Natural killer cell (primary cell): ENCODE measurements at regions not wholly inside any gene's neighbourhood (a gene's known extent, or its start where the extent isn't known, plus 50 kb on each side); places are given as distances from the start of the nearest gene placed in this dataset.
A peak's percentile ranks its signal among the peaks of the same experiment; 100 is the strongest.

ENCODE experiments used
- ATAC-seq, 3 donors: fragments of 150-1000 bp in 2 of 3; fragments of 200-7000 bp in 1 of 3; cut with Tn5 transposase; 1 replicate in 1 of 3; 2 replicates in 2 of 3; pipeline ENCODE4 v1.10.0; 2021; ENCODE audit warnings: mild to moderate bottlenecking in 2 of 3, moderate library complexity in 2 of 3
- DNase-seq, 2 donors: peaks; one replicate each; pipeline versions ENCODE4 v3.0.0 to v3.0.0-alpha.2; 2013 to 2021; ENCODE audit warnings: mixed read lengths in 1 of 2
- H3K27ac ChIP-seq: one replicate; pipeline ENCODE4 v1.5.1; 2013; ENCODE audit warnings: mild to moderate bottlenecking, low read length
- H3K27me3 ChIP-seq: one replicate; pipeline ENCODE4 v1.6.1; 2013; ENCODE audit warnings: low read length; ENCODE audit not compliant: control insufficient read depth, insufficient read depth
- H3K36me3 ChIP-seq: one replicate; pipeline ENCODE4 v1.6.1; 2013; ENCODE audit warnings: low read length; ENCODE audit not compliant: control insufficient read depth, insufficient read depth
- H3K4me1 ChIP-seq: one replicate; pipeline ENCODE4 v1.6.1; 2013; ENCODE audit warnings: low read length; ENCODE audit not compliant: control insufficient read depth, insufficient read depth
- H3K4me3 ChIP-seq: one replicate; pipeline ENCODE4 v1.5.1; 2013; ENCODE audit warnings: low read length
- H3K9me3 ChIP-seq: one replicate; pipeline ENCODE4 v1.6.1; 2013; ENCODE audit warnings: low read length; ENCODE audit not compliant: control insufficient read depth, insufficient read depth
- H3K27ac Mint-ChIP-seq, 2 donors: one replicate each; pipeline ENCODE4 v1.8.0; 2022; ENCODE audit warnings: mild to moderate bottlenecking in 2 of 2, mixed read lengths in 2 of 2, moderate library complexity in 1 of 2
- H3K27me3 Mint-ChIP-seq, 2 donors: one replicate each; pipeline ENCODE4 v1.8.0; 2022; ENCODE audit warnings: low read depth in 2 of 2, mixed read lengths in 2 of 2
- H3K36me3 Mint-ChIP-seq: one replicate; pipeline ENCODE4 v1.8.0; 2022; ENCODE audit warnings: mixed read lengths
- H3K4me1 Mint-ChIP-seq, 2 donors: one replicate each; pipeline ENCODE4 v1.8.0; 2022; ENCODE audit warnings: mixed read lengths in 2 of 2
- H3K4me3 Mint-ChIP-seq: one replicate; pipeline ENCODE4 v1.8.0; 2022; ENCODE audit warnings: mild to moderate bottlenecking, moderate library complexity, mixed read lengths
- H3K9me3 Mint-ChIP-seq, 2 donors: one replicate each; pipeline ENCODE4 v1.8.0; 2022; ENCODE audit warnings: mixed read lengths in 2 of 2
- WGBS: methylation state at CpG from one replicate; pipeline ENCODE4 v1.1.7; 2013; ENCODE audit warnings: missing lambda C conversion rate; ENCODE audit not compliant: insufficient coverage; 5-methylcytosine and 5-hydroxymethylcytosine counted together
- intact Hi-C: fragments of 100-400 bp; cut with micrococcal nuclease; formaldehyde crosslinking; loops from one replicate; pipeline ENCODE4 v1.14.2; 2022
- TF ChIP-seq, protein P1 (sequence below): fragments of 200-600 bp; IDR thresholded peaks from one replicate; pipeline ENCODE4 v1.8.0; 2022; ENCODE audit warnings: antibody characterized with exemption

GRCh38 chr12:42010715-42011114 is 134.0 kb downstream of the GXYLT1 start:
- Histone ChIP-seq H3K36me3 (no peaks in the 10 kb centered on the region), H3K4me3 (no peak overlapping the region), H3K4me1 (no peaks in the 10 kb centered on the region), H3K27ac (no peak overlapping the region), H3K9me3 (no peaks in the 10 kb centered on the region), H3K27me3 (no peaks in the 10 kb centered on the region)
- H3K36me3 Mint-ChIP-seq, result no peaks in the 10 kb centered on the region
- peaks cover 0 to 2% of the 10 kb centered on the region in 2 donors for H3K27me3 Mint-ChIP-seq
- no peak overlapping the region for H3K4me3 Mint-ChIP-seq
- no peak for DNase-seq
- no peak overlapping the region for H3K27ac Mint-ChIP-seq
- H3K9me3 Mint-ChIP-seq, result no peaks in the 10 kb centered on the region
- TF ChIP-seq, protein P1, sequence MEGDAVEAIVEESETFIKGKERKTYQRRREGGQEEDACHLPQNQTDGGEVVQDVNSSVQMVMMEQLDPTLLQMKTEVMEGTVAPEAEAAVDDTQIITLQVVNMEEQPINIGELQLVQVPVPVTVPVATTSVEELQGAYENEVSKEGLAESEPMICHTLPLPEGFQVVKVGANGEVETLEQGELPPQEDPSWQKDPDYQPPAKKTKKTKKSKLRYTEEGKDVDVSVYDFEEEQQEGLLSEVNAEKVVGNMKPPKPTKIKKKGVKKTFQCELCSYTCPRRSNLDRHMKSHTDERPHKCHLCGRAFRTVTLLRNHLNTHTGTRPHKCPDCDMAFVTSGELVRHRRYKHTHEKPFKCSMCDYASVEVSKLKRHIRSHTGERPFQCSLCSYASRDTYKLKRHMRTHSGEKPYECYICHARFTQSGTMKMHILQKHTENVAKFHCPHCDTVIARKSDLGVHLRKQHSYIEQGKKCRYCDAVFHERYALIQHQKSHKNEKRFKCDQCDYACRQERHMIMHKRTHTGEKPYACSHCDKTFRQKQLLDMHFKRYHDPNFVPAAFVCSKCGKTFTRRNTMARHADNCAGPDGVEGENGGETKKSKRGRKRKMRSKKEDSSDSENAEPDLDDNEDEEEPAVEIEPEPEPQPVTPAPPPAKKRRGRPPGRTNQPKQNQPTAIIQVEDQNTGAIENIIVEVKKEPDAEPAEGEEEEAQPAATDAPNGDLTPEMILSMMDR, result no peak
- intact Hi-C loops, result no loop called here
- ATAC-seq, result peak; percentile 61 to 88 (median 75)
- peaks cover 14% of the 10 kb centered on the region in 2 donors for H3K4me1 Mint-ChIP-seq
- 20% methylated on average over 3 of the region's 3 CpGs for WGBS

- TF ChIP-seq, protein P1, result no peak
- H3K27me3 Mint-ChIP-seq, result no peaks in the 10 kb centered on the region
- WGBS, result no CpG with 5 or more reads among the region's 1 CpG
- Histone ChIP-seq H3K27me3 (no peaks in the 10 kb centered on the region), H3K4me3 (no peak overlapping the region), H3K27ac (no peak overlapping the region), H3K36me3 (no peaks in the 10 kb centered on the region), H3K4me1 (no peaks in the 10 kb centered on the region), H3K9me3 (no peaks in the 10 kb centered on the region)
- H3K27ac Mint-ChIP-seq, result no peak overlapping the region
- peaks cover 14% of the 10 kb centered on the region in 2 donors for H3K4me1 Mint-ChIP-seq
- intact Hi-C loops, result no loop called here
- no peaks in the 10 kb centered on the region for H3K36me3 Mint-ChIP-seq
- DNase-seq (no peak), ATAC-seq (no peak)
- H3K4me3 Mint-ChIP-seq, result no peak overlapping the region
- H3K9me3 Mint-ChIP-seq, result no peaks in the 10 kb centered on the region
Observed at GRCh38 chr12:42010257-42010656, 134.4 kb downstream of the GXYLT1 start.

GRCh38 chr12:42008996-42009395 is 135.7 kb downstream of the GXYLT1 start:
- no peak overlapping the region for H3K4me3 ChIP-seq
- no peak for DNase-seq
- TF ChIP-seq, protein P1, result no peak
- H3K9me3 Mint-ChIP-seq, result no peaks in the 10 kb centered on the region
- H3K4me1 Mint-ChIP-seq, result peaks cover 14% of the 10 kb centered on the region in 2 donors
- H3K27me3 ChIP-seq, result no peaks in the 10 kb centered on the region
- no peaks in the 10 kb centered on the region for H3K9me3 ChIP-seq
- H3K36me3 ChIP-seq, result no peaks in the 10 kb centered on the region
- no peak overlapping the region for H3K4me3 Mint-ChIP-seq
- intact Hi-C loops, result no loop called here
- WGBS, result 89% methylated on average over 5 of the region's 5 CpGs
- no peak overlapping the region for H3K27ac Mint-ChIP-seq
- no peak for ATAC-seq
- no peaks in the 10 kb centered on the region for H3K27me3 Mint-ChIP-seq
- no peak overlapping the region for H3K27ac ChIP-seq
- no peaks in the 10 kb centered on the region for H3K36me3 Mint-ChIP-seq
- no peaks in the 10 kb centered on the region for H3K4me1 ChIP-seq

DNA sequence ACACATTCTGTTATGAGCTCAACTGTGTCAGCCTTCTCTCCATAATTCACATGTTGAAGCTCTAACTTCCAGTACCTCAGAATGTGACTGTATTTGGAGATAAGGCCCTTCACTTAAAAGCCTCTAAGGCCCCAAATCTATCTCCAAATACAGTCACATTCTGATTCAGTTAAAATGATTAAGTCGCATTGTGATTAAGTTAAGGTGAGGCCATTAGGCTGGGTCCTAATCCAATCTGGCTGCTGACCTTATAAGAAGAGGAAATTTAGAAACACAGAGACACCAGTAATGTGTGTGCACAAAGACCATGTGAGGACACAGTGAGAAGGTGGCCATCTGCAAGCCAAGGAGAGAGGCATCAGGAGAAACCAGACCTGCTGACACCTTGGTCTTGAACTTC is 141.6 kb downstream of the GXYLT1 start:
- no peaks in the 10 kb centered on the region for H3K36me3 ChIP-seq
- intact Hi-C loops, result no loop called here
- Mint-ChIP-seq H3K36me3 (no peaks in the 10 kb centered on the region), H3K9me3 (no peaks in the 10 kb centered on the region), H3K27me3 (peaks cover 3 to 11% of the 10 kb centered on the region in 2 donors), H3K4me3 (no peak overlapping the region), H3K27ac (no peak overlapping the region), H3K4me1 (no peaks in the 10 kb centered on the region)
- TF ChIP-seq, protein P1, result no peak
- no peaks in the 10 kb centered on the region for H3K9me3 ChIP-seq
- no peaks in the 10 kb centered on the region for H3K4me1 ChIP-seq
- DNase-seq, result no peak
- 100% methylated on average over 1 of the region's 1 CpG for WGBS
- no peaks in the 10 kb centered on the region for H3K27me3 ChIP-seq
- no peak overlapping the region for H3K4me3 ChIP-seq
- no peak overlapping the region for H3K27ac ChIP-seq
- ATAC-seq, result no peak
